Central memory CD4-positive, alpha-beta T cell (primary cell): ENCODE measurements at regions not wholly inside any gene's neighbourhood (a gene's known extent, or its start where the extent isn't known, plus 50 kb on each side); places are given as distances from the start of the nearest gene placed in this dataset.

ENCODE experiments used
- DNase-seq: peaks from one replicate; pipeline ENCODE4 v3.0.0; 2022

DNA sequence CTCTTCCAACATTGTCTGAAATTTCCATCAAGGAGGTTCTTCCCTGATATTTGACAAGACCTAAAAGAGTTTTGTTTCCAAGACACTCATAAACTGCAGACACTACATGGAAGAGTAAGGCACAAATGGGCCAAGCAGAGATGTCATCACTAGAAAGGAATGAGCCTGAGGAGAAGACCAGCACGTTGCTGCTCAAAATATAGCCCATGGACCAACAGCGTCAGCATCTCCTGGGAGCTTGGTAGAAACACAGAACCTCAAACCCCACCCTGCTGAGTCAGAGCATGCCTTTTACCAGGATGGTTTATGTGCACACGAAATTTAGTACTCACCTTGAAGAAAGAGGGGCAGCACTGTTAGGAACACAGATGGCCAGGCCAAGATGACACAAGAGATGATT lies 128.7 kb upstream of the MID1 start:
- no peak for DNase-seq

DNA sequence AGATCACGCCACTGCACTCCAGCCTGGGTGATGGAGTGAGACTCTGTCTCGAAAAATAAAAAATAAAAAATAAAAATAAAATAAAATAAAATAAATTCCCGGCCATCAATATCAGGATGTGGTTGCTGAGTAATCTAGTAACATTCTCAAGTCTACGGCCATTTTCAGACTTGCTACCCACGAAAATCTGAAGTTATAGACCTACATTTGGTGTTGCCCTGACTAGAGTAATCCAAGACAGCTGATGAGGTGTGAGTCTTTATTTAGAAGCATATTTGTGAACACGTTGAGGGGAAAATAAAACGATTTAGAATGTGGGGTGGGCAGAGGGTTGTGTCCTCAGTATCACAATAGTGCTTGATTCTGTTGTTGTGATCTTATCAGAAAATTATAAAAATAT lies 130.2 kb upstream of the MID1 start:
- DNase-seq, result no peak

- DNase-seq, result no peak
Measured at GRCh38 chrX:10753116-10753515, 132.7 kb upstream of the MID1 start.

DNA sequence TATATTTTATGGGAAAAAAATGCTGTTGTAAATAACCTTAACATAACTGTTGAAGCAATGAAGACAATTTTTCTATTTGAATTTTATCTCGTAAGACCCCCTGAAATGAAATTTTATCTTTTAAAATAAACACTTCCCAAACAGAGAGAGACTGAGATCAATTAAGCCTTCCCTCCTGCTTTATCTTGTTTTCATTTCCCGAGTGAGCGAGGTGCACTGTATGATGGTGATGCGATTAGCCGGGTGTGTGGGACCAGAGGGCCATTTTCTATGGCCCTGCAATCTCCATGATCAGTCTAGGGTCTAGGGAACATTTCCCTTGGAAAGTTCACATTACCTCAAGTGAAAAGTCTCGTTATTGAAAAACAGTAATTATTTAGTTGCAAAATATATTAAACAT lies 134.1 kb upstream of the MID1 start:
- DNase-seq, result no peak

DNA sequence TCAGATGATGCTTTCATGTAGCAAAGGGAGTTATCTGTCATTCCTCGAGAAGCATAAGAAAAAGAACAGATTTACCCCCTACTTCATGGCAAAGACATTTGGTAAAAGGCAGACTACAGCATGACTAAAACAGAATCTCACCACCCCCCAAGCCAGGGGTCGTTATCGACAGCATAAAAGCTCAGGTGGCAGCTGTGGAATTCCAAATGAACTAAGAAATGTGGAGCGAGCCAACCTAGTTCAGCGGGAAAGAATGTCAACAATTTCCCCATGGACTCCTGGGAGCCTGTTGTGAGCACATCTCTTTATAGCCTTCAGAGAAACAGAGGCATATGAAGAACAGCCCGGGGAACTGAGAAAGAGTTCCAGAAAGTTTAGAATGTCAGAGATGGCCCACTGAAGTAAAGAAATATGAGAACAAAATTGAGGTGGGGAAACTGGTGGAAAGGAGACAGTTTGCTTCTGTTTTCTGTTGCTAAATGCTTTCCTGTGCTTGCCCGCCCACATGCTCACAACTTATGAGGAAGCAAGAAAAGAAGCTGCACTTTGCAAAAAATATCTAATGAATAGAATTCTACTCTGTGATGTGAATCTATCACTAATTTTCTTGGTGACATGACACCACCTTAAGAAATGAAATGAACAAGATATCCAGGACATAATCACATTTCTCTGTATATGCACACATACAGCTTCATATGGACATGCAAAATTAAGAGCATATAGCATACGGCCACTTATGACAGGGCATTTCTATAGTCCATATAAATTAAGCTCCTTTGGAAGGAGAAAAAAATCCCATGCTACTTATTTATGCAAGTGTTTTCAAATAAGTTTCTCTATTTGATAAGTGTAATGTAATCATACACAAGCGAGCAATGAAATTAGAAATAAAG lies 135.3 kb upstream of the MID1 start:
- no peak for DNase-seq

DNA sequence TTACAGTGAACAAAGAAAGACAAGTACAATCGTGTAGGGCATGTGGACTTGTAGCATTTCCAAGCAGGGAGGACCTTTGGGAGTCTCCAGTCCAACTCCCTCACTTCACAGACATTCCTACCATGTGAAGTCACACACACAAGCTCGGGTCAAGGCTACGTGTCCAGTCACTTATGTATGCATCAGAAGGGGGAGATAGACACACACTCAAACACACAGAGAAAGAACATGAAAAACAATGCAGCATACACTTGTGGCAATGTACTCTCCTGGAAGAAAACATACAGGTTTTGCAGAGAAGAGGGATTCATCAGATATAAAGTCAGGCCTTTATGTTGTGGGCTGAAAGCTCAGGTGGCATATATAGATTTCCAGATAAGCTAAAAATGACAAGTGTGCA lies 136.1 kb upstream of the MID1 start:
- DNase-seq, result no peak

- no peak for DNase-seq
Measured at GRCh38 chrX:10759141-10759799, 138.9 kb upstream of the MID1 start.

GRCh38 chrX:10761447-10761846 lies 141.1 kb upstream of the MID1 start:
- no peak for DNase-seq

- DNase-seq, result no peak
Measured at GRCh38 chrX:10769195-10769594, 148.8 kb upstream of the MID1 start.

- no peak for DNase-seq
Measured at GRCh38 chrX:10769696-10770619, 149.6 kb upstream of the MID1 start.

GRCh38 chrX:10773318-10773717 lies 152.9 kb upstream of the MID1 start:
- DNase-seq, result no peak

DNA sequence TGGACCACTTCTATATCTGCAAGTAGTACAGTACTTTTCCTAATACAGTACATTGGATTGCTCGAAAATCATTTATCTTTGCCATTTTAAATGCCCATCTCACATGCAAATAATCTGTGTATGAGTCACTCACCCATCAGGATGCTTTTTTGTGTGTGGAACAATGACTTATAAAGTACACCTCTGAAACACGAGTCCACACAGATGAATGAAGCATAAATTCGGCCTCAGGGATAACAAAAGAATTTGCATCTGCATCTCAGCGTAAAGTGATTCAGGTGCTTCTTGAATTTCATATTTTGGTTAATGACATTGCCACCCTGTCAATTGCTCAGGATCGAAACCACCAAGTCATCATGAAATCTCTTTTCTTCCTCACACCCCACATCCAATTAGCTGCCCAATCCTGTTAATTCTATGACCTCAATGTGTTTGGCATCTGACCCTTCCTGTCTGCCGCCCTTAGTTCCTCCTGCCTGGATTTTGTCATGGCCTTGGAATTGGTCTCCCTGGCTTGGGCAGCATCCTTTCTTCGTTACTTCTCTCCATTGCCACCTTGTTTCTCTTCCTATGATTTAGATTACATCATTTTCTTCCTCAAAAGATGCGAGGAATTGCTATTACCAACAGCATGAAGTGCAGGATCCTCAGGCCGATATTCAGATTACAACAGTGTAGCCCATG lies 161.6 kb upstream of the MID1 start:
- DNase-seq, result no peak

DNA sequence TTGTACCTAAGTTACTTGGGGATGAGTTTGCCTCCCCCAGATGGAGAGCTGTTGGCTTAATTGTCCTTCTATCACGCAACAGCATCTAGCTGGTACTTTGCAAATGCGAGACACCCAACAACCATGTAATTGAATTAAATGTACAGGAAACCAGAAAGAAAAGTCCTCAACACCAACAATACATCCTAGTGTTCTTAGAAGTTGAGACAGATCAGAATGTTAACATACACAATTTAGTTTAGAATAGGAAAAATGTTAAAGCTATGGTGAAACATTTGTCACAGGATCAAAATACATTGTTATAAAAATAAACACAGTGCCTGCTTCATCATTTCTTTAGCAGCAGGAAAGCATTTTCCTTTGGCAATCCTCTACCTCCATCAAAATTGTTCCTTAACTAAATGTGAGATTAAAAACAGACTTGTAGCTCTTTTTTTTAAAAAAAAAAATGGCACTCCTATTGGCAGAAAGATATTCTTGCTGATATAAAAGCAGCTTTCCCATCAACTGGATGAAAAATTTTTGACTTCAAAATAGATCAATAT lies 163.1 kb upstream of the MID1 start:
- DNase-seq, result no peak

DNA sequence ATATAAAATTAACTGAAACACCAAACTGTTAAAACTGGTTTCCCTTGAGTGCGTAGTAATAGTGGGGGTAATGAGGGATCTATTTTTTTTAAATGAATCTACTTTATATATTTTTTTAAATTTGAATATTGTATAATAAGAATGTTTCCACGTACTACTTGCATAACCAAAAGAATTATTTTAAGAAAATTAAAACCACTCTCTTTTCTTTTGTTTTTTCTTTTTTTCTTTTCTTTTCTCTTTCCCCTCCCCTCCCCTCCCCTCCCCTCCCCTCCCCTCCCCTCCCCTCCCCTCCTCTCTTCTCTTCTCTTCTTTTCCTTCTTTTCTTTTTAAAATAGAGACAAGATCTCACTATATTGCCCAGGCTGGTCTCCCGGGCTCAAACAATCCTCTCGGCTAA lies 166.9 kb upstream of the MID1 start:
- DNase-seq, result no peak

DNA sequence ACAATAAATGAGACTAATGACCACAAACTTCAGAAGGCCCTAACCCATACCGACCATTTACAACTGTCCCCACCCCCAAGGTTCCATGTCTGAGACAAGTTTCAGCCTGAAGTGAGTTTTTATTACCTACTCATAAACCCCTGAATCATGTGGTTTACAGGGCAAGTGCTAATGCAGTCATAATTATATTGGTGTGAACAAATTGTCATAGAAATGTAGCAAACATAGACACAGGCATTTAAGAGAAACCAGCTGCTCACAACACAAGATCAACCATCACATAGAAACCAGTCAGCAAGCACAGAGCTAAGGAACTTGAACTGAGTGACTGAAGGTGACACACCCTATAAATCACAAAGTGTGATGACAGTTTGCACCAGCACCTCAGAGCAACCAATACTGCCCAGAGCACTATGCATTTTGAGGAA lies 173.8 kb upstream of the MID1 start:
- DNase-seq, result no peak

DNA sequence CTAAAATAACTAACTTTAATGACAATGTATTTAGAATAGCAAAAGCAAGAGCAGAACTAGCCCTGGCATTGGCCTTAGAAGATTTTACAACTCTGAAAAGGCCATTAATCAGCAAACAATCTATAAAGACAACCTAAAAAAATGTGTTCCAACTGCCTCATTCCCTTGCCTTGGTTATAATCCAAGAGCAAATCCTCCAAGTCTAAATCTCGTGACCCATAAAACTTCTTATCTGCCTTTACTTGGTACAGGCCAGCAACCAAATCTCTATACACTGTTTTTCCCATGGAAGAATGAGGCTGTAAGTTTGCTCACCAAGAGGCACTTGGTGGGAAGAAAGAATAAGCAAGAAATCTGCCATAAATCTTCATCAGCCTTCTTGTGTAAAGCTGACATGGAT lies 175.3 kb upstream of the MID1 start:
- DNase-seq, result no peak

GRCh38 chrX:10797466-10797865 lies 177.1 kb upstream of the MID1 start:
- no peak for DNase-seq

- no peak for DNase-seq
Measured at GRCh38 chrX:10798041-10798440, 177.7 kb upstream of the MID1 start.

- DNase-seq, result no peak
Measured at GRCh38 chrX:10800796-10801195, 180.4 kb upstream of the MID1 start.

- no peak for DNase-seq
Measured at GRCh38 chrX:10811111-10811510, 190.7 kb upstream of the MID1 start.

GRCh38 chrX:10813761-10814160 lies 193.4 kb upstream of the MID1 start:
- DNase-seq, result no peak

GRCh38 chrX:10818651-10819050 lies 198.3 kb upstream of the MID1 start:
- no peak for DNase-seq
